Kidney epithelial cell (primary cell): ENCODE measurements at regions not wholly inside any gene's neighbourhood (a gene's known extent, or its start where the extent isn't known, plus 50 kb on each side); places are given as distances from the start of the nearest gene placed in this dataset.

Experiments used
- DNase-seq: peaks from one replicate; pipeline ENCODE4 v3.0.0-alpha.2; 2010; ENCODE audit warnings: low read depth
- H3K27me3 ChIP-seq: 2 replicates; pipeline ENCODE4 v1.6.0; 2011; ENCODE audit warnings: low read length; ENCODE audit not compliant: control insufficient read depth, insufficient read depth
- H3K36me3 ChIP-seq: 2 replicates; pipeline ENCODE4 v1.5.1; 2011; ENCODE audit warnings: low read length; ENCODE audit not compliant: control insufficient read depth, insufficient read depth
- H3K4me3 ChIP-seq: 2 replicates; pipeline ENCODE4 v1.5.1; 2011; ENCODE audit warnings: low read depth, mild to moderate bottlenecking, control low read depth, low read length
- TF ChIP-seq, protein P1 (sequence below): IDR thresholded peaks from 2 replicates; pipeline ENCODE4 v1.5.1; 2011; ENCODE audit warnings: mild to moderate bottlenecking, moderate library complexity, low read length, control low read depth, inconsistent platforms; ENCODE audit not compliant: insufficient read depth, poor library complexity, severe bottlenecking

DNA sequence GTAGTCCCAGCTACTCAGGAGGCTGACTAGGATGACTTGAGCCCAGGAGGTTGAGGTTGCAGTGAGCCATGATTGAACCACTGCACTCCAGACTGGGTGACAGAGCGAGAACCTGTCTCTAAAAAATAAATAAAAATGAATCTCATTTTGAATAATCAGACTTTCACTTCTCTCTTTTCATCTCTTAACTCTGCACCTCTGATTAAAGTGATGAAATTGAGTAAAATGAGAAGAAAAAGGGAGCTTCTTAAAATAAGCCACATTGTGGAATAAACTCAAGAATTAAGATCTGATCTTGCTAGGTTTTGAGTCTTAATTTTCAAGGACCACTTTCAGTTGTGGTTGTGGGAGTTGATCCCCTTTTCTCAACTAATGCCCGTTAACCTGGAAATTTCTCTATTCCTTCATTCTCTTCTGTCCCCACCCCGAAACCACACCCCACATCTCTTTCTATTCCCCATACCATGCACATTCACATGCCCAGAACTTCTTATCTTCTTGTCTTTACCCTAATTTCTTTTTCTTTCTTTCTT, 70.9 kb upstream of the ETV6 start:
- no peaks in the 10 kb centered on the region for H3K36me3 ChIP-seq
- TF ChIP-seq, protein P1, sequence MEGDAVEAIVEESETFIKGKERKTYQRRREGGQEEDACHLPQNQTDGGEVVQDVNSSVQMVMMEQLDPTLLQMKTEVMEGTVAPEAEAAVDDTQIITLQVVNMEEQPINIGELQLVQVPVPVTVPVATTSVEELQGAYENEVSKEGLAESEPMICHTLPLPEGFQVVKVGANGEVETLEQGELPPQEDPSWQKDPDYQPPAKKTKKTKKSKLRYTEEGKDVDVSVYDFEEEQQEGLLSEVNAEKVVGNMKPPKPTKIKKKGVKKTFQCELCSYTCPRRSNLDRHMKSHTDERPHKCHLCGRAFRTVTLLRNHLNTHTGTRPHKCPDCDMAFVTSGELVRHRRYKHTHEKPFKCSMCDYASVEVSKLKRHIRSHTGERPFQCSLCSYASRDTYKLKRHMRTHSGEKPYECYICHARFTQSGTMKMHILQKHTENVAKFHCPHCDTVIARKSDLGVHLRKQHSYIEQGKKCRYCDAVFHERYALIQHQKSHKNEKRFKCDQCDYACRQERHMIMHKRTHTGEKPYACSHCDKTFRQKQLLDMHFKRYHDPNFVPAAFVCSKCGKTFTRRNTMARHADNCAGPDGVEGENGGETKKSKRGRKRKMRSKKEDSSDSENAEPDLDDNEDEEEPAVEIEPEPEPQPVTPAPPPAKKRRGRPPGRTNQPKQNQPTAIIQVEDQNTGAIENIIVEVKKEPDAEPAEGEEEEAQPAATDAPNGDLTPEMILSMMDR, result no peak

GRCh38 chr12:11580125-11580751, 69.2 kb upstream of the ETV6 start:
- TF ChIP-seq, protein P1, result no peak
- DNase-seq, result peak; percentile 65
- Histone ChIP-seq H3K4me3 (no peak overlapping the region), H3K27me3 (no peaks in the 10 kb centered on the region), H3K36me3 (no peaks in the 10 kb centered on the region)

More for the DNA sequence above, 70.9 kb upstream of the ETV6 start:
- no peak for DNase-seq
- H3K27me3 ChIP-seq, result no peaks in the 10 kb centered on the region
- no peak overlapping the region for H3K4me3 ChIP-seq

GRCh38 chr12:11581179-11581755, 68.2 kb upstream of the ETV6 start:
- Histone ChIP-seq H3K36me3 (no peaks in the 10 kb centered on the region), H3K4me3 (no peak overlapping the region), H3K27me3 (no peaks in the 10 kb centered on the region)
- TF ChIP-seq, protein P1, result peak; percentile 27
- DNase-seq, result peak; percentile 48

GRCh38 chr12:11584221-11584855, 65.1 kb upstream of the ETV6 start:
- Histone ChIP-seq H3K36me3 (no peaks in the 10 kb centered on the region), H3K4me3 (no peak overlapping the region), H3K27me3 (no peaks in the 10 kb centered on the region)
- DNase-seq, result no peak
- TF ChIP-seq, protein P1, result no peak

- Histone ChIP-seq H3K36me3 (no peaks in the 10 kb centered on the region), H3K27me3 (no peaks in the 10 kb centered on the region), H3K4me3 (no peak overlapping the region)
- DNase-seq, result no peak
- TF ChIP-seq, protein P1, result no peak
These were observed 57.0 kb upstream of the ETV6 start for GRCh38 chr12:11592484-11592883.
